ENCODE measurements at regions not wholly inside any gene's neighbourhood (a gene's known extent, or its start where the extent isn't known, plus 50 kb on each side); places are given as distances from the start of the nearest gene placed in this dataset.

DNA sequence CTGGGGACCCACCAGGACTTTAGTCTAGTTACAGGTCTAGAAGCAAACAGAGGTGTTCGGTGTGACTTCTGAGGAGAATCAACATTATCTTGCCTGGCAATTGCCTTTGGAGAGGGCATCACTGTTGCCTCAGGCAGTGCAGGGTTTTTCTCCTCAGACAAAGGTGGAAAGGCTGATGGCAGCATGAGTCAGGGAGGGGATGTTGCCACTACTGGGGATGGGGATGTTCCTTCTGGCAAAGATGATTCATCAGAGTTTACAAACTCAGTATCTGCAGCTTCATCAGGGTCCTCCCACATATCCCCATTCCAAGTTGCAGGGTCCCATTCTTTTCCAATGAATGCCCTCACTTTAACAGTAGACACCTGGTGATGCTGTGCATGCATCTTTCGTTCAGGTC lies 91.3 kb upstream of the GALNTL6 start:
- Histone ChIP-seq H3K4me2 (ENCODE audit: unreplicated experiment) (no peak overlapping the region), H3K79me2 (ENCODE audit: insufficient read depth) (no peaks in the 10 kb centered on the region), H3K4me1 (ENCODE audit: insufficient read depth) (no peaks in the 10 kb centered on the region), H3K9me3 (ENCODE audit: low read depth) (no peaks in the 10 kb centered on the region), H3K27me3 (replicated peaks; ENCODE audit: insufficient read depth) (no peaks in the 10 kb centered on the region), H3K27ac (no peak overlapping the region), H3F3A (ENCODE audit: insufficient read depth) (no peaks in the 10 kb centered on the region), H3K9ac (no peak overlapping the region), H2AFZ (no peak overlapping the region), H4K20me1 (ENCODE audit: insufficient read depth) (no peaks in the 10 kb centered on the region), H3K4me3 (no peak overlapping the region), H3K36me3 (ENCODE audit: low read depth) (no peaks in the 10 kb centered on the region), H3K9me2 (ENCODE audit: insufficient read depth) (no peaks in the 10 kb centered on the region)
- TF ChIP-seq EZH2phosphoT487 (IDR thresholded peaks at IDR 0.05; ENCODE audit: insufficient read depth, low read depth) (no peak), EZH2 (IDR thresholded peaks at IDR 0.05; ENCODE audit: insufficient read depth, poor library complexity, severe bottlenecking) (no peak)
- DNase-seq, result no peak
- in situ Hi-C loops (cut with MboI), result no loop called here
- WGBS, 2 experiments (ENCODE audit: low coverage in 1 of 2, low lambda C conversion rate in 2 of 2, missing lambda C conversion rate in 2 of 2), result 9 to 12% methylated on average over 2 of the region's 2 CpGs

DNA sequence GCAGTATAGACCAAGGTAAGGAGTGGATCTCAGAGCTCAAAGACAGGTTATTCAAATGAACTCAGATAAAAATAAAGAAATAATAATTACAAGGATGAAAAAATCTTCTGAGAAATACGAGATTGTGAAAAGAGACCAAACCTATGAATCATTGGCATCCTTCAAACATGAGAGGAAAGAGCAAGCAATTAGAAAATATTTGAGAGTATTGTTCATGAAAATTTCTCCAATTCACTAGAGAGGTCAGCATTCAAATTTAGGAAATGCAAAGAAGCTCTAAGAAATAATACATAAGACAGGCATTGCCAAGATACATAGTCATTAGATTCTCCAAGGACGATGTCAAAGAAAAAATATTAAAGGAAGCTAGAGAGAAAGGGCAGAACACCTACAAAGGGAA lies 93.5 kb upstream of the GALNTL6 start:
- H2AFZ ChIP-seq, result no peak overlapping the region
- no peaks in the 10 kb centered on the region for H3F3A ChIP-seq (ENCODE audit: insufficient read depth)
- no peaks in the 10 kb centered on the region for H3K27me3 ChIP-seq (replicated peaks; ENCODE audit: insufficient read depth)
- WGBS, 2 experiments (ENCODE audit: low coverage in 1 of 2, low lambda C conversion rate in 2 of 2, missing lambda C conversion rate in 2 of 2), result 13 to 15% methylated on average over 2 of the region's 2 CpGs
- no peaks in the 10 kb centered on the region for H3K4me1 ChIP-seq (ENCODE audit: insufficient read depth)
- no peaks in the 10 kb centered on the region for H3K36me3 ChIP-seq (ENCODE audit: low read depth)
- in situ Hi-C loops (cut with MboI), result no loop called here
- no peaks in the 10 kb centered on the region for H4K20me1 ChIP-seq (ENCODE audit: insufficient read depth)
- TF ChIP-seq EZH2phosphoT487 (IDR thresholded peaks at IDR 0.05; ENCODE audit: insufficient read depth, low read depth) (no peak), EZH2 (IDR thresholded peaks at IDR 0.05; ENCODE audit: insufficient read depth, poor library complexity, severe bottlenecking) (no peak)
- no peaks in the 10 kb centered on the region for H3K79me2 ChIP-seq (ENCODE audit: insufficient read depth)
- no peak overlapping the region for H3K9ac ChIP-seq
- no peak overlapping the region for H3K4me2 ChIP-seq (ENCODE audit: unreplicated experiment)
- no peak overlapping the region for H3K27ac ChIP-seq
- no peak overlapping the region for H3K4me3 ChIP-seq
- no peaks in the 10 kb centered on the region for H3K9me3 ChIP-seq (ENCODE audit: low read depth)
- DNase-seq, result no peak
- no peaks in the 10 kb centered on the region for H3K9me2 ChIP-seq (ENCODE audit: insufficient read depth)

DNA sequence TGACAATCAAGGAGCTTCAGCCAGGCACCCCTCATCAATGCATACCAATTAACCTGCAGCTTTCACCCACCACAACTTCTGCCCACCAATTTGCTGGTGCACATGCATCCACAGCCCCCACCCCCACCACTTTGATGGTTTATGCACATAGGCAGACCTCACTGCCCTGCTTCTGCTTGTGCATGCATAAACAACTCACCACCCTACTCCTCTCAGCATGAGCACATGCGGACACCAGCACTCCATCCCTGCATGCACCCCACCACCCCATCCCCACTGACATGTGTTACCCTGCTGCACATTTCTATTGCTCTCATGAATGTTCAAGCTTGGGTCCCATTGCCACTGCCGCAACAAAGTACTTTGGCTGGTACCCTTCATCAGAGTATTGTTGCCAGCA lies 94.5 kb upstream of the GALNTL6 start:
- no peak overlapping the region for H3K4me3 ChIP-seq
- H3K9me3 ChIP-seq (ENCODE audit: low read depth), result no peaks in the 10 kb centered on the region
- TF ChIP-seq EZH2phosphoT487 (IDR thresholded peaks at IDR 0.05; ENCODE audit: insufficient read depth, low read depth) (no peak), EZH2 (IDR thresholded peaks at IDR 0.05; ENCODE audit: insufficient read depth, poor library complexity, severe bottlenecking) (no peak)
- 0 to 3% methylated on average over 2 of the region's 2 CpGs for WGBS, 2 experiments (ENCODE audit: low coverage in 1 of 2, low lambda C conversion rate in 2 of 2, missing lambda C conversion rate in 2 of 2)
- no peak overlapping the region for H2AFZ ChIP-seq
- in situ Hi-C loops (cut with MboI), result no loop called here
- H3K9me2 ChIP-seq (ENCODE audit: insufficient read depth), result no peaks in the 10 kb centered on the region
- no peaks in the 10 kb centered on the region for H3F3A ChIP-seq (ENCODE audit: insufficient read depth)
- H4K20me1 ChIP-seq (ENCODE audit: insufficient read depth), result no peaks in the 10 kb centered on the region
- no peaks in the 10 kb centered on the region for H3K27me3 ChIP-seq (replicated peaks; ENCODE audit: insufficient read depth)
- no peaks in the 10 kb centered on the region for H3K79me2 ChIP-seq (ENCODE audit: insufficient read depth)
- H3K4me2 ChIP-seq (ENCODE audit: unreplicated experiment), result no peak overlapping the region
- no peak for DNase-seq
- H3K9ac ChIP-seq, result no peak overlapping the region
- H3K27ac ChIP-seq, result no peak overlapping the region
- no peaks in the 10 kb centered on the region for H3K36me3 ChIP-seq (ENCODE audit: low read depth)
- H3K4me1 ChIP-seq (ENCODE audit: insufficient read depth), result no peaks in the 10 kb centered on the region

DNA sequence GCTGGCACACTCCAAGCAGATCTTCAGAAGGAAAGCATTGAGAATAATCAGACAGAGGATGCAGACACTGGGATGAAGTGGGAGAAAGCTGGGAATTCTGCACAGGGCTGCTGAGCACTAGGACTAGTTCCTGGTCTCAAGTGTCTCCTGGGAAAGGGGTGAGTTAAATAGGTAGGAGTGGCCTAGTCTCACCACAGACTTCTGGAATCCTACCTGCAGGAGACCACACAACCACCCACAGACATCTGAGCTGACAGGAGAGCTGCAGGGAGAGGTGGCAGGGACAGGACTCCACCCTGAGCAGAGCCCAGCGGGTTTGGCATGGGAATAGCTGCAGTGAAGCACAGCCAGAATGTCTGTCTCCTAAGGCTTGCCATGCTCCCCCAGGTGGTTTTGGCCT lies 95.1 kb upstream of the GALNTL6 start:
- no peaks in the 10 kb centered on the region for H3K27me3 ChIP-seq (replicated peaks; ENCODE audit: insufficient read depth)
- no peak for TF ChIP-seq EZH2phosphoT487 (IDR thresholded peaks at IDR 0.05; ENCODE audit: insufficient read depth, low read depth)
- TF ChIP-seq EZH2 (IDR thresholded peaks at IDR 0.05; ENCODE audit: insufficient read depth, poor library complexity, severe bottlenecking), result no peak
- no peaks in the 10 kb centered on the region for H3K79me2 ChIP-seq (ENCODE audit: insufficient read depth)
- 0 to 11% methylated on average over 1 of the region's 1 CpG for WGBS, 2 experiments (ENCODE audit: low coverage in 1 of 2, low lambda C conversion rate in 2 of 2, missing lambda C conversion rate in 2 of 2)
- no peaks in the 10 kb centered on the region for H3K9me2 ChIP-seq (ENCODE audit: insufficient read depth)
- H2AFZ ChIP-seq, result no peak overlapping the region
- no peak overlapping the region for H3K9ac ChIP-seq
- no peak for DNase-seq
- no peaks in the 10 kb centered on the region for H3K9me3 ChIP-seq (ENCODE audit: low read depth)
- H4K20me1 ChIP-seq (ENCODE audit: insufficient read depth), result no peaks in the 10 kb centered on the region
- no peaks in the 10 kb centered on the region for H3K4me1 ChIP-seq (ENCODE audit: insufficient read depth)
- no peak overlapping the region for H3K4me2 ChIP-seq (ENCODE audit: unreplicated experiment)
- no peak overlapping the region for H3K27ac ChIP-seq
- in situ Hi-C loops (cut with MboI), result no loop called here
- no peak overlapping the region for H3K4me3 ChIP-seq
- no peaks in the 10 kb centered on the region for H3K36me3 ChIP-seq (ENCODE audit: low read depth)
- no peaks in the 10 kb centered on the region for H3F3A ChIP-seq (ENCODE audit: insufficient read depth)

DNA sequence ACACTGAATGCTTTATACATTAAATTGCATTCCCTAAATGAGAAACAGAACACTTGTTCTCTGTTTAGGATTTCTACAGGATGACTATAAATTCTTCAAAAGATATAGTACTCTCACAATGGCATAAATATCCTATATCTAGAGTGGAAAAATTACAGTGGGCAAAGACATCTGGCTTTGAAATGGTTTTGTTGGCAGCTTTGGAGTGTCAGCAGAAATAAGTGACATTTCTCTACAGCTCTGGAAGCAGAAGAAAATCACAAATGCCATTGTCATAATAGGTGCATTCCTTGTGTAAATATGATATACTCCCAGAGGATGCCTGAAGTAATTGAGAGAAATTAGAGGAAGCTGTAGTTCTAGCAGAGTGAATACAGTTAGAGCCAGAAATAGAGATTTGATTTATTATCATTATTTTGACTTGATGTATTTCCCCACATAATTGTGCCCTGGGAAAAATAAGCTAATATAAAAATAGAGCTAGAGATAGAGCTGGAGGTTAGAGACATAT lies 95.9 kb upstream of the GALNTL6 start:
- H3K9me2 ChIP-seq (ENCODE audit: insufficient read depth), result no peaks in the 10 kb centered on the region
- H3K9ac ChIP-seq, result no peak overlapping the region
- TF ChIP-seq EZH2phosphoT487 (IDR thresholded peaks at IDR 0.05; ENCODE audit: insufficient read depth, low read depth), result no peak
- no peak for TF ChIP-seq EZH2 (IDR thresholded peaks at IDR 0.05; ENCODE audit: insufficient read depth, poor library complexity, severe bottlenecking)
- no peak for DNase-seq
- no peaks in the 10 kb centered on the region for H3K27me3 ChIP-seq (replicated peaks; ENCODE audit: insufficient read depth)
- no peaks in the 10 kb centered on the region for H3K4me1 ChIP-seq (ENCODE audit: insufficient read depth)
- no peaks in the 10 kb centered on the region for H3F3A ChIP-seq (ENCODE audit: insufficient read depth)
- no peaks in the 10 kb centered on the region for H4K20me1 ChIP-seq (ENCODE audit: insufficient read depth)
- H3K4me3 ChIP-seq, result no peak overlapping the region
- no peaks in the 10 kb centered on the region for H3K79me2 ChIP-seq (ENCODE audit: insufficient read depth)
- no peak overlapping the region for H3K4me2 ChIP-seq (ENCODE audit: unreplicated experiment)
- no peaks in the 10 kb centered on the region for H3K36me3 ChIP-seq (ENCODE audit: low read depth)
- H3K27ac ChIP-seq, result no peak overlapping the region
- in situ Hi-C loops (cut with MboI), result no loop called here
- no peaks in the 10 kb centered on the region for H3K9me3 ChIP-seq (ENCODE audit: low read depth)
- no peak overlapping the region for H2AFZ ChIP-seq

Measured in GM23248 (cell line).